ENCODE measurements at regions not wholly inside any gene's neighbourhood (a gene's known extent, or its start where the extent isn't known, plus 50 kb on each side); places are given as distances from the start of the nearest gene placed in this dataset.

DNA sequence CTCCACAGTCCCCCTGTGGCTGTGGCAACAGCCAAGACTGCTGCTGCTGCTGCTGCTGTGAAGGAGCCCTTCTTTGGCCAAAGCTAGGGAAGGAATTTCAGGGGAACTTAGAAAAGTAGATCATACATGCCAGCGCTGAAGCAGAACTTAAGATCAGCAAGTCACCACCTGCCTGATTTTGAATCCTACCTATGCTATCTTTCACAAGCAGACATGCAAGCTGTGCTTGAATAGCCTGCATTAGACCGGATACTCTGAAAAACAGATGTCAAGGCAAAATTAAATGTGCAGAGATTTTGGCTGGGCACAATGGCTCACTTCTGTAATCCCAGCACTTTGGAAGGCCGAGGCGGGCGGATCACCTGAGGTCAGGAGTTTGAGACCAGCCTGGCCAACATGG, 99.3 kb upstream of the ZNF366 start:
- Histone ChIP-seq H3K79me2 (ENCODE audit: insufficient read depth) (no peaks in the 10 kb centered on the region), H3K4me1 (ENCODE audit: control insufficient read depth in 1 of 2, insufficient read depth in 2 of 2, low read depth in 1 of 2, low read length in 1 of 2) (peaks cover 0 to 23% of the 10 kb centered on the region in 2 experiments; a peak in 2 of 4 replicates), H3K27ac (ENCODE audit: low read depth in 2 of 2, low read length in 1 of 2) (no peak overlapping the region), H3K4me3 (ENCODE audit: low read depth in 2 of 2, low read length in 1 of 2) (no peak overlapping the region), H3K36me3 (replicated peaks in 1 of 2; ENCODE audit: control insufficient read depth in 1 of 2, insufficient read depth in 2 of 2, low read length in 1 of 2) (no peaks in the 10 kb centered on the region), H3K27me3 (ENCODE audit: insufficient read depth) (no peaks in the 10 kb centered on the region), H3K4me2 (no peak overlapping the region), H3K9me2 (no peaks in the 10 kb centered on the region), H3K9me3 (no peaks in the 10 kb centered on the region), H2AFZ (ENCODE audit: low read depth) (no peak overlapping the region), H4K20me1 (ENCODE audit: insufficient read depth) (no peaks in the 10 kb centered on the region), H3K9ac (no peak overlapping the region), H3F3A (replicated peaks; ENCODE audit: insufficient read depth) (peaks cover 4% of the 10 kb centered on the region)
- ChIA-PET POLR2A (no interaction called here), CTCF (interaction anchor here (0.9 to 7.0 kb wide), 5 partner anchors 11 to 210 kb away, joined by 3 to 76 read pairs (median 46); partner anchors contain the start of gene TNPO1)
- WGBS (ENCODE audit: low lambda C conversion rate) = 97% methylated on average over 5 of the region's 5 CpGs
- DNase-seq = no peak
- TF ChIP-seq, protein P1, sequence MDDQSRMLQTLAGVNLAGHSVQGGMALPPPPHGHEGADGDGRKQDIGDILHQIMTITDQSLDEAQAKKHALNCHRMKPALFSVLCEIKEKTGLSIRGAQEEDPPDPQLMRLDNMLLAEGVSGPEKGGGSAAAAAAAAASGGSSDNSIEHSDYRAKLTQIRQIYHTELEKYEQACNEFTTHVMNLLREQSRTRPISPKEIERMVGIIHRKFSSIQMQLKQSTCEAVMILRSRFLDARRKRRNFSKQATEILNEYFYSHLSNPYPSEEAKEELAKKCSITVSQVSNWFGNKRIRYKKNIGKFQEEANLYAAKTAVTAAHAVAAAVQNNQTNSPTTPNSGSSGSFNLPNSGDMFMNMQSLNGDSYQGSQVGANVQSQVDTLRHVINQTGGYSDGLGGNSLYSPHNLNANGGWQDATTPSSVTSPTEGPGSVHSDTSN (IDR thresholded peaks at IDR 0.05) = no peak
- TF ChIP-seq RXRA (IDR thresholded peaks at IDR 0.05; ENCODE audit: borderline replicate concordance, low read depth) = no peak
- TF ChIP-seq ELF1 (IDR thresholded peaks at IDR 0.05) = no peak
- TF ChIP-seq SMC3 (IDR thresholded peaks at IDR 0.05; ENCODE audit: low read depth, low read length) = no peak
- TF ChIP-seq NFIC (IDR thresholded peaks at IDR 0.05; ENCODE audit: borderline replicate concordance) = no peak
- TF ChIP-seq, protein P2, sequence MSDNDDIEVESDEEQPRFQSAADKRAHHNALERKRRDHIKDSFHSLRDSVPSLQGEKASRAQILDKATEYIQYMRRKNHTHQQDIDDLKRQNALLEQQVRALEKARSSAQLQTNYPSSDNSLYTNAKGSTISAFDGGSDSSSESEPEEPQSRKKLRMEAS (IDR thresholded peaks at IDR 0.05; ENCODE audit: low read depth) = no peak
- TF ChIP-seq FOXM1 (IDR thresholded peaks at IDR 0.05; ENCODE audit: low read depth) = no peak
- TF ChIP-seq, protein P3, sequence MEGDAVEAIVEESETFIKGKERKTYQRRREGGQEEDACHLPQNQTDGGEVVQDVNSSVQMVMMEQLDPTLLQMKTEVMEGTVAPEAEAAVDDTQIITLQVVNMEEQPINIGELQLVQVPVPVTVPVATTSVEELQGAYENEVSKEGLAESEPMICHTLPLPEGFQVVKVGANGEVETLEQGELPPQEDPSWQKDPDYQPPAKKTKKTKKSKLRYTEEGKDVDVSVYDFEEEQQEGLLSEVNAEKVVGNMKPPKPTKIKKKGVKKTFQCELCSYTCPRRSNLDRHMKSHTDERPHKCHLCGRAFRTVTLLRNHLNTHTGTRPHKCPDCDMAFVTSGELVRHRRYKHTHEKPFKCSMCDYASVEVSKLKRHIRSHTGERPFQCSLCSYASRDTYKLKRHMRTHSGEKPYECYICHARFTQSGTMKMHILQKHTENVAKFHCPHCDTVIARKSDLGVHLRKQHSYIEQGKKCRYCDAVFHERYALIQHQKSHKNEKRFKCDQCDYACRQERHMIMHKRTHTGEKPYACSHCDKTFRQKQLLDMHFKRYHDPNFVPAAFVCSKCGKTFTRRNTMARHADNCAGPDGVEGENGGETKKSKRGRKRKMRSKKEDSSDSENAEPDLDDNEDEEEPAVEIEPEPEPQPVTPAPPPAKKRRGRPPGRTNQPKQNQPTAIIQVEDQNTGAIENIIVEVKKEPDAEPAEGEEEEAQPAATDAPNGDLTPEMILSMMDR (IDR thresholded peaks at IDR 0.05) = no peak
- TF ChIP-seq TCF12 (IDR thresholded peaks at IDR 0.05) = no peak
- TF ChIP-seq RAD21 (IDR thresholded peaks at IDR 0.05; ENCODE audit: low read length) = no peak
- no peak for TF ChIP-seq GABPA (IDR thresholded peaks at IDR 0.05; ENCODE audit: low read depth)
- TF ChIP-seq TAF1 (IDR thresholded peaks at IDR 0.05; ENCODE audit: borderline replicate concordance, low read depth, low read length) = no peak
- no peak for TF ChIP-seq TEAD4 (IDR thresholded peaks at IDR 0.05; ENCODE audit: borderline replicate concordance, insufficient read depth)
- no peak for TF ChIP-seq SIN3A (IDR thresholded peaks at IDR 0.05; ENCODE audit: borderline replicate concordance, low read depth, low read length)
- no peak for TF ChIP-seq NRF1 (IDR thresholded peaks at IDR 0.05; ENCODE audit: low read depth, low read length)
- no peak for TF ChIP-seq MXI1 (IDR thresholded peaks at IDR 0.05; ENCODE audit: low read depth, low read length)
- no peak for TF ChIP-seq RFX5 (IDR thresholded peaks at IDR 0.05; ENCODE audit: low read length)
- TF ChIP-seq FOXJ3 (CRISPR knock-in tag; IDR thresholded peaks at IDR 0.05) = no peak
- TF ChIP-seq JUND (IDR thresholded peaks at IDR 0.05) = no peak
- no peak for TF ChIP-seq MEF2A (IDR thresholded peaks at IDR 0.05; ENCODE audit: borderline replicate concordance, low read depth)
